Fibroblast of skin of right biceps (primary cell): ENCODE measurements at regions not wholly inside any gene's neighbourhood (a gene's known extent, or its start where the extent isn't known, plus 50 kb on each side); places are given as distances from the start of the nearest gene placed in this dataset.

Source experiments
- DNase-seq: peaks from one replicate; pipeline ENCODE4 v3.0.0-alpha.2; 2013

- no peak for DNase-seq
These were observed 88.9 kb upstream of the SHH start for GRCh38 chr7:155901176-155901575.

- no peak for DNase-seq
These were observed 87.3 kb upstream of the SHH start for GRCh38 chr7:155899596-155899995.

GRCh38 chr7:155897758-155898386, 85.6 kb upstream of the SHH start:
- DNase-seq = no peak

- no peak for DNase-seq
These were observed 84.4 kb upstream of the SHH start for GRCh38 chr7:155896531-155897263.

GRCh38 chr7:155893664-155894063, 81.4 kb upstream of the SHH start:
- no peak for DNase-seq

- no peak for DNase-seq
These were observed 80.9 kb upstream of the SHH start for GRCh38 chr7:155893176-155893575.

- DNase-seq = no peak
These were observed 77.6 kb upstream of the SHH start for GRCh38 chr7:155889636-155890511.

GRCh38 chr7:155887174-155887525, 74.9 kb upstream of the SHH start:
- no peak for DNase-seq

- DNase-seq = no peak
These were observed 74.3 kb upstream of the SHH start for GRCh38 chr7:155886391-155887173.

GRCh38 chr7:155885167-155886155, 73.2 kb upstream of the SHH start:
- DNase-seq = peak; percentile 29

- no peak for DNase-seq
These were observed 72.2 kb upstream of the SHH start for GRCh38 chr7:155884225-155885166.

GRCh38 chr7:155883491-155884224, 71.4 kb upstream of the SHH start:
- DNase-seq = no peak

GRCh38 chr7:155882596-155882995, 70.3 kb upstream of the SHH start:
- DNase-seq = no peak

GRCh38 chr7:155881471-155882350, 69.4 kb upstream of the SHH start:
- no peak for DNase-seq

- no peak for DNase-seq
These were observed 68.5 kb upstream of the SHH start for GRCh38 chr7:155880721-155881120.

- DNase-seq = no peak
These were observed 67.3 kb upstream of the SHH start for GRCh38 chr7:155879592-155879991.

- no peak for DNase-seq
These were observed 66.4 kb upstream of the SHH start for GRCh38 chr7:155878674-155879073.

GRCh38 chr7:155878250-155878649, 66.0 kb upstream of the SHH start:
- no peak for DNase-seq

GRCh38 chr7:155877167-155877566, 64.9 kb upstream of the SHH start:
- DNase-seq = no peak
